HCT116 (cell line): ENCODE measurements at regions not wholly inside any gene's neighbourhood (a gene's known extent, or its start where the extent isn't known, plus 50 kb on each side); places are given as distances from the start of the nearest gene placed in this dataset.

Source experiments
- ATAC-seq: fragments of 200-7000 bp; cut with Tn5 transposase; 2 replicates; pipeline ENCODE4 v1.9.1; 2020; ENCODE audit warnings: mild to moderate bottlenecking, moderate library complexity
- BruUV-seq: library from RNA; stranded (reverse); fragments of 400-500 nt; replicated peaks from 2 replicates; lab custom pipeline; 2021; lab: Mats Ljungman, UMichigan
- CTCF ChIA-PET: fragments of 300-600 bp; sonication (Branson Sonifier 250); formaldehyde crosslinking; loops from one replicate; lab custom pipeline; 2021; ENCODE audit warnings: antibody characterized with exemption; lab: Charles Lee
- POLR2A ChIA-PET: fragments of 300-600, 350-600 bp; sonication (Branson Sonifier 250); formaldehyde crosslinking; loops from one replicate; lab custom pipeline; 2021; ENCODE audit warnings: antibody characterized with exemption; lab: Charles Lee
- RAD21 ChIA-PET, 2 experiments: fragments of 300-600 bp; sonication (Branson Sonifier 250); formaldehyde crosslinking; loops; one replicate each; lab custom pipeline; 2023; ENCODE audit warnings: low total read pairs in 2 of 2; ENCODE audit not compliant: uncharacterized antibody in 2 of 2, unreplicated experiment in 2 of 2, low non-redundant PET in 1 of 2; lab: Charles Lee
- DNase-seq: peaks from one replicate; pipeline ENCODE4 v3.0.0-alpha.2; 2010; ENCODE audit warnings: low read depth, low spot score
- H2AFZ ChIP-seq: fragments of 200-600 bp; shearing (Covaris generic), sonication (generic); 2 replicates; pipeline ENCODE4 v1.6.1; 2017; ENCODE audit warnings: low read depth, mixed run types, mixed read lengths, antibody characterized with exemption, low read length; ENCODE audit not compliant: poor library complexity, severe bottlenecking
- H3K27ac ChIP-seq: 2 replicates; pipeline ENCODE4 v1.5.1; 2012; ENCODE audit warnings: low read depth, low read length
- H3K27me3 ChIP-seq: fragments of 200-600 bp; sonication (generic); 2 replicates; pipeline ENCODE4 v1.6.1; 2016; ENCODE audit warnings: mixed run types, low read length, mixed read lengths; ENCODE audit not compliant: insufficient read depth
- H3K36me3 ChIP-seq, 2 experiments: fragments of 200-500 bp in 1 of 2; fragments of 200-600 bp in 1 of 2; sonication (Bioruptor generic) in 1 of 2; sonication (generic) in 1 of 2; 2 replicates each; pipeline versions ENCODE4 v1.5.1 to v1.6.1; 2014 to 2016; ENCODE audit warnings: low read length in 2 of 2, inconsistent platforms in 1 of 2, mixed read lengths in 1 of 2, mixed run types in 1 of 2; ENCODE audit not compliant: insufficient read depth in 2 of 2, control insufficient read depth in 1 of 2
- H3K4me1 ChIP-seq, 2 experiments: fragments of 200-600 bp in 1 of 2; sonication (generic) in 1 of 2; 2 replicates each; pipeline versions ENCODE4 v1.5.1 to v1.6.1; 2012 to 2017; ENCODE audit warnings: low read length in 2 of 2, inconsistent platforms in 1 of 2, mild to moderate bottlenecking in 1 of 2, mixed read lengths in 1 of 2, mixed run types in 1 of 2, moderate library complexity in 1 of 2; ENCODE audit not compliant: insufficient read depth in 2 of 2, control insufficient read depth in 1 of 2
- H3K4me2 ChIP-seq: fragments of 200-600 bp; sonication (generic); 2 replicates; pipeline ENCODE4 v1.6.1; 2017; ENCODE audit warnings: mixed run types, low read length, mixed read lengths
- H3K4me3 ChIP-seq, 2 experiments: fragments of 200-600 bp in 1 of 2; sonication (generic) in 1 of 2; replicated peaks in 1 of 2; 2 replicates each; pipeline ENCODE4 v1.5.1; 2011 to 2016; ENCODE audit warnings: low read length in 2 of 2, control low read depth in 1 of 2, low read depth in 1 of 2, mild to moderate bottlenecking in 1 of 2, mixed read lengths in 1 of 2, mixed run types in 1 of 2
- H3K79me2 ChIP-seq: fragments of 200-600 bp; sonication (generic); 2 replicates; pipeline ENCODE4 v1.6.1; 2017; ENCODE audit warnings: mild to moderate bottlenecking, mixed run types, low read length, moderate library complexity, mixed read lengths; ENCODE audit not compliant: insufficient read depth
- H3K9ac ChIP-seq: fragments of 200-600 bp; sonication (generic); 2 replicates; pipeline ENCODE4 v1.6.1; 2016; ENCODE audit warnings: low read length, mixed read lengths
- H3K9me2 ChIP-seq: fragments of 200-600 bp; sonication (generic), shearing (Covaris generic); 2 replicates; pipeline ENCODE4 v1.6.1; 2017; ENCODE audit warnings: mixed run types, mild to moderate bottlenecking, moderate library complexity; ENCODE audit not compliant: insufficient read depth
- H3K9me3 ChIP-seq, 2 experiments: fragments of 200-500 bp in 1 of 2; fragments of 200-600 bp in 1 of 2; sonication (Bioruptor generic) in 1 of 2; sonication (generic) in 1 of 2; 2 replicates each; pipeline ENCODE4 v1.6.1; 2014 to 2017; ENCODE audit warnings: low read length in 2 of 2, mixed read lengths in 2 of 2, inconsistent platforms in 1 of 2, low read depth in 1 of 2, mild to moderate bottlenecking in 1 of 2, mixed run types in 1 of 2, moderate library complexity in 1 of 2; ENCODE audit not compliant: control insufficient read depth in 1 of 2, insufficient read depth in 1 of 2
- H4K20me1 ChIP-seq: fragments of 200-600 bp; sonication (generic), shearing (Covaris generic); 2 replicates; pipeline ENCODE4 v1.6.1; 2017; ENCODE audit warnings: mixed run types, mild to moderate bottlenecking, moderate library complexity; ENCODE audit not compliant: insufficient read depth
- ATF3 ChIP-seq: IDR thresholded peaks from 2 replicates; pipeline ENCODE4 v1.6.1; 2012
- CBX3 ChIP-seq: IDR thresholded peaks from 2 replicates; pipeline ENCODE4 v1.6.1; 2012; ENCODE audit warnings: low read depth
- CEBPB ChIP-seq: IDR thresholded peaks from 2 replicates; pipeline ENCODE4 v1.6.1; 2012; ENCODE audit warnings: low read depth
- ELF1 ChIP-seq: IDR thresholded peaks from 2 replicates; pipeline ENCODE4 v1.6.1; 2012; ENCODE audit warnings: low read depth, borderline replicate concordance
- EZH2 ChIP-seq: fragments of 200-600 bp; sonication (generic); IDR thresholded peaks from 2 replicates; pipeline ENCODE4 v1.6.1; 2017; ENCODE audit warnings: antibody characterized with exemption, mixed run types
- EZH2phosphoT487 ChIP-seq: fragments of 200-600 bp; IDR thresholded peaks from 2 replicates; pipeline ENCODE4 v1.6.1; 2018; ENCODE audit warnings: antibody characterized with exemption, borderline replicate concordance
- MAX ChIP-seq: IDR thresholded peaks from 2 replicates; pipeline ENCODE4 v1.6.1; 2012
- POLR2A ChIP-seq: IDR thresholded peaks from 2 replicates; pipeline ENCODE4 v1.7.0; 2011; ENCODE audit warnings: borderline replicate concordance; ENCODE audit not compliant: insufficient read depth, insufficient read length; ENCODE audit errors: extremely low read depth
- POLR2AphosphoS5 ChIP-seq: IDR thresholded peaks from 2 replicates; pipeline ENCODE4 v1.6.1; 2011; ENCODE audit warnings: mild to moderate bottlenecking, low read depth, low read length, moderate library complexity
- REST ChIP-seq: IDR thresholded peaks from 2 replicates; pipeline ENCODE4 v1.6.1; 2012; ENCODE audit warnings: low read depth
- SIN3A ChIP-seq: IDR thresholded peaks from 2 replicates; pipeline ENCODE4 v1.6.1; 2012; ENCODE audit warnings: low read depth
- YY1 ChIP-seq: IDR thresholded peaks from 2 replicates; pipeline ENCODE4 v1.6.1; 2011; ENCODE audit warnings: low read length, low read depth, moderate library complexity, mild to moderate bottlenecking; ENCODE audit not compliant: insufficient replicate concordance; ENCODE audit errors: extremely low read depth
- ZFX ChIP-seq: fragments of 450-650 bp; IDR thresholded peaks from 2 replicates; pipeline ENCODE4 v1.6.1; 2017
- ZNF274 ChIP-seq: fragments of 200-500 bp; sonication (Bioruptor generic); IDR thresholded peaks from 2 replicates; pipeline ENCODE4 v1.6.1; 2014; ENCODE audit warnings: mild to moderate bottlenecking, low read depth, low read length, inconsistent platforms
- intact Hi-C: fragments of 100-400 bp; cut with micrococcal nuclease; formaldehyde crosslinking; loops from 2 replicates; pipeline ENCODE4 v1.10.0; 2022

- no peak for TF ChIP-seq ATF3
- no peak for TF ChIP-seq CEBPB
- TF ChIP-seq ZNF274 = no peak
Measured at GRCh38 chr6:54602591-54602990, 244.0 kb upstream of the FAM83B start (continued).

- H3K9ac ChIP-seq = no peak overlapping the region
- ATAC-seq (no peak), DNase-seq (no peak)
- H3K4me3 ChIP-seq = no peak overlapping the region
- H3K4me2 ChIP-seq = no peak overlapping the region
- TF ChIP-seq EZH2 (no peak), EZH2phosphoT487 (no peak), SIN3A (no peak), YY1 (no peak), MAX (no peak), CBX3 (no peak), REST (no peak), ELF1 (no peak), ATF3 (no peak), ZFX (no peak), POLR2A (no peak), POLR2AphosphoS5 (no peak)
- H2AFZ ChIP-seq = no peak overlapping the region
- H3K9me2 ChIP-seq = 0 out of 2 replicates have a peak, but pooled peaks cover 2% of the 10 kb centered on the region
- no peaks in the 10 kb centered on the region for H3K36me3 ChIP-seq
- no peaks in the 10 kb centered on the region for H3K9me3 ChIP-seq
- H3K27me3 ChIP-seq = no peaks in the 10 kb centered on the region
- H3K27ac ChIP-seq = no peak overlapping the region
- POLR2A ChIA-PET = no interaction called here
- no peaks in the 10 kb centered on the region for H4K20me1 ChIP-seq
- H3K4me1 ChIP-seq = no peaks in the 10 kb centered on the region
- CTCF ChIA-PET = no interaction called here
- RAD21 ChIA-PET = no interaction called here
- no TSS peak for BruUV-seq
- no peaks in the 10 kb centered on the region for H3K79me2 ChIP-seq
- intact Hi-C loops = no loop called here
Measured at GRCh38 chr6:54609981-54610380, 236.6 kb upstream of the FAM83B start.
